BLaER1 (cell line): ENCODE measurements at regions not wholly inside any gene's neighbourhood (a gene's known extent, or its start where the extent isn't known, plus 50 kb on each side); places are given as distances from the start of the nearest gene placed in this dataset.
"Not testable (repeated sequence)": the region's sequence is repeated elsewhere in the genome, so short reads cannot be mapped to it uniquely, and the experiment has no call there.

Experiments
- H3K27ac ChIP-seq: shearing (Covaris generic); formaldehyde crosslinking; 2 replicates; pipeline ENCODE4 v1.8.1; 2022
- H3K27me3 ChIP-seq: shearing (Covaris generic); formaldehyde crosslinking; 2 replicates; pipeline ENCODE4 v1.8.1; 2022
- H3K36me3 ChIP-seq: shearing (Covaris generic); formaldehyde crosslinking; 2 replicates; pipeline ENCODE4 v1.8.1; 2022
- H3K4me1 ChIP-seq: shearing (Covaris generic); formaldehyde crosslinking; 2 replicates; pipeline ENCODE4 v1.8.1; 2022
- H3K4me2 ChIP-seq: shearing (Covaris generic); formaldehyde crosslinking; 2 replicates; pipeline ENCODE4 v1.8.1; 2022
- H3K4me3 ChIP-seq: shearing (Covaris generic); formaldehyde crosslinking; 2 replicates; pipeline ENCODE4 v1.8.1; 2022
- H3K9ac ChIP-seq: shearing (Covaris generic); formaldehyde crosslinking; 2 replicates; pipeline ENCODE4 v1.8.1; 2022
- H3K9me3 ChIP-seq: shearing (Covaris generic); formaldehyde crosslinking; 2 replicates; pipeline ENCODE4 v1.8.1; 2022
- H4K20me1 ChIP-seq: shearing (Covaris generic); formaldehyde crosslinking; 2 replicates; pipeline ENCODE4 v1.8.1; 2022
- Cebpa-rat ChIP-seq: shearing (Covaris generic); IDR thresholded peaks from 2 replicates; pipeline ENCODE4 v1.8.1; 2022

DNA sequence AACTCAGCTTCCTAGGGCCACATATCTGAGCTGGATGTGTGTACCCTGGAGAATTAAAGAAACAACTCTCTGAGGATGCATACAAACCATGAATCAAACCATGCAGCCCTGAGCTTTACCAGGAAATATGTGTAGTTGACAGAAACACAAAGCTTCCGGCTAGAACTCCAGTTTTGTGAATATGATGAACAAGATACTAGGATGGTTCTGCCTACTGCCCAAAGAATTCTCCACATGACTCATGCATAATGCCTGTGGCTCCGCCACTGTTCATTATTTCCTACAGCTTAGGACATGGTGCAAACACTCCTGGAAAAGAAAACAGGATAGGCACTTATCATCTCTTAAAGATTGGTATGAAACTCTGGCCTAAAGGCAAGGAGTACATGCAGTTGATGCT is 343.4 kb downstream of the DNAH5 start:
- no peaks in the 10 kb centered on the region for H3K27me3 ChIP-seq
- H3K9me3 ChIP-seq, result peaks cover 12% of the 10 kb centered on the region
- no peak for TF ChIP-seq Cebpa-rat
- H4K20me1 ChIP-seq, result no peaks in the 10 kb centered on the region
- H3K4me2 ChIP-seq, result no peak overlapping the region
- H3K9ac ChIP-seq, result no peak overlapping the region
- H3K4me3 ChIP-seq, result no peak overlapping the region
- no peaks in the 10 kb centered on the region for H3K36me3 ChIP-seq
- no peaks in the 10 kb centered on the region for H3K4me1 ChIP-seq
- no peak overlapping the region for H3K27ac ChIP-seq

DNA sequence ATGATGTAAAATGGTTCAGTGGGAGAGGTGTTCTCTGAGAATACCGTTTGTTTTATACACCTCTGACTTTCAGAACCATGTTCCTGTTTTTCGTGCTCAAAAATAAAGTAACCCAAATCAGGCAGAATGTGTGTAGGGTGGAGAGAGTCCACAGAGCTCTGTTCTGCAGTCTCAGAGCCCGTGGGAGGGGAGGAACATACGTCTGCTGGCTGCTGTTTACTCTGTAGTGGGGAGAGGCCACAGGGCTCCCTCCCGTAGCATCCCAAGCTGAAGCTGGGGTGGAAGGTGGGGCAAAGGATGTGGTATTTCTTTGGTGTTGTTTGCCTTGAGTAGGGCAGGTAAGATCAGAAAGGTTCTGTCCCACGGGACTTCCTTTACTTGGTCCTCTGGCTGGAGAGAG is 348.5 kb downstream of the DNAH5 start:
- Histone ChIP-seq H4K20me1 (no peaks in the 10 kb centered on the region), H3K27ac (no peak overlapping the region), H3K27me3 (no peaks in the 10 kb centered on the region), H3K36me3 (no peaks in the 10 kb centered on the region), H3K9ac (no peak overlapping the region), H3K4me2 (no peak overlapping the region), H3K9me3 (peaks cover 13% of the 10 kb centered on the region), H3K4me1 (peaks cover 8% of the 10 kb centered on the region; the same call in 1 of the 2 replicates), H3K4me3 (no peak overlapping the region)
- no peak for TF ChIP-seq Cebpa-rat

DNA sequence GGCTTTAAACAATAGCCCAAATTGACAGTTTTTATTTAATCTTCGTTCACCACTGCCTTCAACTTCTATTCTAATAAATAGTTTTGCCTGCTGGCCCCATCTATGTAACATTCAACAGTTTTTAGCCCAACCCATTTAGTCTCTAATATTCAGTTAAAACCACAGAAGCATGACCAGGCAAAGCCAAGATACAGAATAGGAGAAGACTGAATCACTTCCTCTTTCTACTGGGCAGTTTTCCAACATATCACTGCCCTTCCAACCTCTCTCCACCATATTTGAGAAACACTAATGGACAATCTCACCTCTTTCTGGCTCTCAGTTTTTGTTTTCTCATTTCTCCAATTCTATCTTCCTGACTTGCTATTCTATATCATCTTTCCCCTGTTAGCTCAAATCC is 352.9 kb downstream of the DNAH5 start:
- no peaks in the 10 kb centered on the region for H4K20me1 ChIP-seq
- no peaks in the 10 kb centered on the region for H3K27me3 ChIP-seq
- H3K4me3 ChIP-seq, result no peak overlapping the region
- H3K9me3 ChIP-seq, result peaks cover 7% of the 10 kb centered on the region
- H3K27ac ChIP-seq, result no peak overlapping the region
- no peak for TF ChIP-seq Cebpa-rat
- no peak overlapping the region for H3K9ac ChIP-seq
- peaks cover 8% of the 10 kb centered on the region; the same call in 1 of the 2 replicates for H3K4me1 ChIP-seq
- H3K36me3 ChIP-seq, result no peaks in the 10 kb centered on the region
- no peak overlapping the region for H3K4me2 ChIP-seq

GRCh38 chr5:13585324-13585723 is 359.2 kb downstream of the DNAH5 start:
- TF ChIP-seq Cebpa-rat, result no peak
- no peak overlapping the region for H3K27ac ChIP-seq
- no peak overlapping the region for H3K4me3 ChIP-seq
- no peaks in the 10 kb centered on the region for H3K9me3 ChIP-seq
- H4K20me1 ChIP-seq, result no peaks in the 10 kb centered on the region
- H3K4me2 ChIP-seq, result no peak overlapping the region
- H3K4me1 ChIP-seq, result no peaks in the 10 kb centered on the region
- H3K27me3 ChIP-seq, result no peaks in the 10 kb centered on the region
- H3K36me3 ChIP-seq, result no peaks in the 10 kb centered on the region
- no peak overlapping the region for H3K9ac ChIP-seq

GRCh38 chr5:13581914-13582313 is 362.6 kb downstream of the DNAH5 start:
- Histone ChIP-seq H3K4me2 (no peak overlapping the region), H3K27me3 (no peaks in the 10 kb centered on the region), H3K36me3 (no peaks in the 10 kb centered on the region), H3K27ac (no peak overlapping the region), H3K4me1 (no peaks in the 10 kb centered on the region), H4K20me1 (no peaks in the 10 kb centered on the region), H3K9ac (no peak overlapping the region), H3K4me3 (no peak overlapping the region), H3K9me3 (peaks cover 8% of the 10 kb centered on the region; the same call in 1 of the 2 replicates)
- TF ChIP-seq Cebpa-rat, result no peak

- TF ChIP-seq Cebpa-rat, result no peak
- Histone ChIP-seq H3K4me3 (no peak overlapping the region), H4K20me1 (no peaks in the 10 kb centered on the region), H3K36me3 (no peaks in the 10 kb centered on the region), H3K9me3 (peaks cover 8% of the 10 kb centered on the region; the same call in 1 of the 2 replicates), H3K27me3 (no peaks in the 10 kb centered on the region), H3K4me1 (no peaks in the 10 kb centered on the region), H3K9ac (no peak overlapping the region), H3K27ac (no peak overlapping the region), H3K4me2 (no peak overlapping the region)
These were observed 363.4 kb downstream of the DNAH5 start for GRCh38 chr5:13581132-13581531.

- no peaks in the 10 kb centered on the region for H3K4me1 ChIP-seq
- H3K36me3 ChIP-seq, result no peaks in the 10 kb centered on the region
- no peaks in the 10 kb centered on the region for H3K27me3 ChIP-seq
- no peaks in the 10 kb centered on the region for H4K20me1 ChIP-seq
- peaks cover 8% of the 10 kb centered on the region; the same call in 1 of the 2 replicates for H3K9me3 ChIP-seq
- H3K27ac ChIP-seq, result no peak overlapping the region
- H3K4me2 ChIP-seq, result no peak overlapping the region
- H3K9ac ChIP-seq, result no peak overlapping the region
- TF ChIP-seq Cebpa-rat, result no peak
- no peak overlapping the region for H3K4me3 ChIP-seq
These were observed 364.4 kb downstream of the DNAH5 start for GRCh38 chr5:13580058-13580457.

GRCh38 chr5:13579091-13579490 is 365.4 kb downstream of the DNAH5 start:
- H3K4me3 ChIP-seq, H3K9ac ChIP-seq, H3K27me3 ChIP-seq, H3K4me2 ChIP-seq, H3K27ac ChIP-seq, H3K36me3 ChIP-seq, H3K4me1 ChIP-seq, H4K20me1 ChIP-seq, H3K9me3 ChIP-seq: not testable (repeated sequence)

- H3K9me3 ChIP-seq, H3K4me3 ChIP-seq, H3K4me2 ChIP-seq, H4K20me1 ChIP-seq, H3K36me3 ChIP-seq, H3K4me1 ChIP-seq, H3K9ac ChIP-seq, H3K27me3 ChIP-seq, H3K27ac ChIP-seq: not testable (repeated sequence)
These were observed 366.0 kb downstream of the DNAH5 start for GRCh38 chr5:13578311-13579039.

- no peak overlapping the region for H3K9ac ChIP-seq
- no peaks in the 10 kb centered on the region for H4K20me1 ChIP-seq
- H3K27me3 ChIP-seq, result no peaks in the 10 kb centered on the region
- no peaks in the 10 kb centered on the region for H3K36me3 ChIP-seq
- no peak overlapping the region for H3K27ac ChIP-seq
- H3K4me2 ChIP-seq, result no peak overlapping the region
- peaks cover 8% of the 10 kb centered on the region; the same call in 1 of the 2 replicates for H3K9me3 ChIP-seq
- TF ChIP-seq Cebpa-rat, result no peak
- H3K4me3 ChIP-seq, result no peak overlapping the region
- H3K4me1 ChIP-seq, result no peaks in the 10 kb centered on the region
These were observed 369.9 kb downstream of the DNAH5 start for GRCh38 chr5:13574574-13574973.

DNA sequence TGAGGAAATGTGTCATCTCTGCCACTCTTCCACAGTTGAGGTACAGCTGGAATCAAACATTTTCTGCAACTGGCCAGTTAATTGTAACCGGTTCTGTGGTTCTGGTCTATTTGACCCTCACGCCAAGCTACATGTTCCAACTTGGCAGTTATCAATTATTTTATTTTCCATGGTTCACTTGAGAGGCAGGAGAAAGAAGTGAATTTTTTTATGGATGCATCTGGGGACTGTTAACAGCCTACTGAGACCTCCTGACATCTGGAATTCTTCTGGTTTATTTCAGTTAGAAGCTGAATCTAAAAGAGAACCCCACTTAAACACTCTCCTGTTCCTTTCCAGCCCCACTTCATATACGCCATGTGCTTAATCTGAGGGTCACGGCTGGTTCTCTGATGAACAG is 372.3 kb downstream of the DNAH5 start:
- no peak overlapping the region for H3K4me2 ChIP-seq
- H3K27ac ChIP-seq, result no peak overlapping the region
- no peak overlapping the region for H3K9ac ChIP-seq
- no peak overlapping the region for H3K4me3 ChIP-seq
- H3K36me3 ChIP-seq, result no peaks in the 10 kb centered on the region
- H3K4me1 ChIP-seq, result no peaks in the 10 kb centered on the region
- H3K27me3 ChIP-seq, result no peaks in the 10 kb centered on the region
- TF ChIP-seq Cebpa-rat, result no peak
- no peaks in the 10 kb centered on the region for H4K20me1 ChIP-seq
- no peaks in the 10 kb centered on the region for H3K9me3 ChIP-seq
